HG03378 (cell line): ENCODE measurements at regions not wholly inside any gene's neighbourhood (a gene's known extent, or its start where the extent isn't known, plus 50 kb on each side); places are given as distances from the start of the nearest gene placed in this dataset.

Source experiments
- ATAC-seq: cut with Tn5 transposase; IDR thresholded peaks from one replicate; pipeline ENCODE4 v1.9.1; 2021; ENCODE audit warnings: mild to moderate bottlenecking, moderate library complexity; ENCODE audit not compliant: unreplicated experiment

GRCh38 chr6:44630125-44631028, 242.9 kb downstream of the CDC5L start:
- no peak for ATAC-seq

- no peak for ATAC-seq
Observed at GRCh38 chr6:44631968-44632367, 244.5 kb downstream of the CDC5L start.

GRCh38 chr6:44634321-44634720, 246.8 kb downstream of the CDC5L start:
- ATAC-seq = no peak

GRCh38 chr6:44635486-44635885, 248.0 kb downstream of the CDC5L start:
- ATAC-seq = no peak

- ATAC-seq = no peak
Observed at GRCh38 chr6:44636561-44637248, 249.2 kb downstream of the CDC5L start.

GRCh38 chr6:44641344-44642031, 254.0 kb downstream of the CDC5L start:
- ATAC-seq = no peak

GRCh38 chr6:44642349-44642748, 254.8 kb downstream of the CDC5L start:
- no peak for ATAC-seq

- no peak for ATAC-seq
Observed at GRCh38 chr6:44642870-44643522, 255.5 kb downstream of the CDC5L start.

- no peak for ATAC-seq
Observed at GRCh38 chr6:44645276-44645675, 257.8 kb downstream of the CDC5L start.

- ATAC-seq = no peak
Observed at GRCh38 chr6:44646355-44646754, 258.8 kb downstream of the CDC5L start.

GRCh38 chr6:44649365-44650025, 262.0 kb downstream of the CDC5L start:
- ATAC-seq = no peak

- no peak for ATAC-seq
Observed at GRCh38 chr6:44650495-44650894, 263.0 kb downstream of the CDC5L start.

GRCh38 chr6:44650947-44651346, 263.4 kb downstream of the CDC5L start:
- ATAC-seq = no peak

GRCh38 chr6:44651604-44652003, 264.1 kb downstream of the CDC5L start:
- ATAC-seq = no peak

GRCh38 chr6:44652547-44652946, 265.0 kb downstream of the CDC5L start:
- ATAC-seq = no peak

- no peak for ATAC-seq
Observed at GRCh38 chr6:44653091-44653490, 265.6 kb downstream of the CDC5L start.

GRCh38 chr6:44653761-44654218, 266.3 kb downstream of the CDC5L start:
- no peak for ATAC-seq

GRCh38 chr6:44655412-44656342, 268.2 kb downstream of the CDC5L start:
- no peak for ATAC-seq

GRCh38 chr6:44656691-44657090, 269.2 kb downstream of the CDC5L start:
- ATAC-seq = no peak
